ENCODE measurements at regions not wholly inside any gene's neighbourhood (a gene's known extent, or its start where the extent isn't known, plus 50 kb on each side); places are given as distances from the start of the nearest gene placed in this dataset.
"Not testable (repeated sequence)": the region's sequence is repeated elsewhere in the genome, so short reads cannot be mapped to it uniquely, and the experiment has no call there.

DNA sequence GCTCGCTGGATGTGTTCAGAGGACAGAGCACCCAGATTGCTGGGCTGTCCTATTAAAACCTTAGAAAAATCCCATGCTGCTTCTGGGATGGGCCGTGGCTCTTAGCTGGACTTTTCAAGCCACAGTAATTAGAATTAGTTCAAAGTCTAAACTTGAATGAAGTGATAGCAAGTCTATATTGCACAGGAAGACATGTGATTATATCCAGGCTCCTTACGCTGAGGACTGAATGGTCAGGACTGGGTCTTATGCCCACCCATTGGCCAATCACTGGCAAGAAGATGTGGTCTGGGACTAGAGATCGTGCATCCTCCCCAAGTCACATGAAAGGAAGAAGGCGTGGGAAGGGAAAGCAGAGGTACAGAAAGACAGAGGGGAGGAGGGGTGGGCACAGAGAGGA lies 227.6 kb downstream of the FAM43A start:
- H3K4me3 ChIP-seq (ENCODE audit: low read depth, low read length) = no peak overlapping the region
- TF ChIP-seq, protein P1, sequence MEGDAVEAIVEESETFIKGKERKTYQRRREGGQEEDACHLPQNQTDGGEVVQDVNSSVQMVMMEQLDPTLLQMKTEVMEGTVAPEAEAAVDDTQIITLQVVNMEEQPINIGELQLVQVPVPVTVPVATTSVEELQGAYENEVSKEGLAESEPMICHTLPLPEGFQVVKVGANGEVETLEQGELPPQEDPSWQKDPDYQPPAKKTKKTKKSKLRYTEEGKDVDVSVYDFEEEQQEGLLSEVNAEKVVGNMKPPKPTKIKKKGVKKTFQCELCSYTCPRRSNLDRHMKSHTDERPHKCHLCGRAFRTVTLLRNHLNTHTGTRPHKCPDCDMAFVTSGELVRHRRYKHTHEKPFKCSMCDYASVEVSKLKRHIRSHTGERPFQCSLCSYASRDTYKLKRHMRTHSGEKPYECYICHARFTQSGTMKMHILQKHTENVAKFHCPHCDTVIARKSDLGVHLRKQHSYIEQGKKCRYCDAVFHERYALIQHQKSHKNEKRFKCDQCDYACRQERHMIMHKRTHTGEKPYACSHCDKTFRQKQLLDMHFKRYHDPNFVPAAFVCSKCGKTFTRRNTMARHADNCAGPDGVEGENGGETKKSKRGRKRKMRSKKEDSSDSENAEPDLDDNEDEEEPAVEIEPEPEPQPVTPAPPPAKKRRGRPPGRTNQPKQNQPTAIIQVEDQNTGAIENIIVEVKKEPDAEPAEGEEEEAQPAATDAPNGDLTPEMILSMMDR (IDR thresholded peaks at IDR 0.05; ENCODE audit: low read depth, low read length) = no peak

DNA sequence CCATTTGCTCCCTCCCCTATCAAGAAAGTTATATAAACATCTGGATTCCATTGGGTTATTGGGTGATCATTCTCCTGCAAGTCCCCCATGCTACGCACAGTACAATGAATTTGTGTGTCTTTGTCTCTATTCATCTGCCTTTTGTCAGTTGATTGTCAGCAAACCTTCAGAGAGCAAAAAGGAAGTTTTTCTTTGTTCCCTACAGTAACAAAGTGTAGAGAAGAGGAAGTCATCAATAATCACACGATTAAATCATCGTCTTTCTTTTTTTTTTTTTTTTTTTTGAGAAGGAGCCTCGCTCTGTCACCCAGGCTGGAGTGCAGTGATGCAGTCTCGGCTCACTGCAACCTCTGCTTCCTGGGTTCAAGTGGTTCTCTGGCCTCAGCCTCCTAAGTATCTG lies 239.2 kb downstream of the FAM43A start:
- not testable (repeated sequence) for H3K4me3 ChIP-seq (ENCODE audit: low read depth, low read length)

DNA sequence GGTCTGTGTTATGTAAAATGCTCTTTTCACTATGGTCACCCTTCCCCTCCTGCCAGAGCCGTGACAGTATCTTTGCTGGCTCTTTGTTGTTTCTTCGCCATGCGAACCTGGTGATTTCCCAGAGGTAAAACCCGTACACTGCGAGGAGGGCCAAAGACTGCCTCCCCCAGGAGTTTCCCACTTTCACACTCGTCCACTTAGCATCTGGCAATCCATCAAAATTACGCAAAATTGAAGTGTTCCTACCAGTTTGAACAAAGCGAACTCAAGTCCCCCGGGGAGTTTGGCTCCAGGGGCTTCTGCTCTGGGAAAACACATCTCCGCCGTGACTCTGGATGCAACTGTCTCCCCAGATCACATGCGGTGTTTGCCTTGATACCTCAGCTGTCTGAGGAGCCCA lies 239.9 kb downstream of the FAM43A start:
- TF ChIP-seq, protein P1 (IDR thresholded peaks at IDR 0.05; ENCODE audit: low read depth, low read length) = no peak
- H3K4me3 ChIP-seq (ENCODE audit: low read depth, low read length) = no peak overlapping the region

DNA sequence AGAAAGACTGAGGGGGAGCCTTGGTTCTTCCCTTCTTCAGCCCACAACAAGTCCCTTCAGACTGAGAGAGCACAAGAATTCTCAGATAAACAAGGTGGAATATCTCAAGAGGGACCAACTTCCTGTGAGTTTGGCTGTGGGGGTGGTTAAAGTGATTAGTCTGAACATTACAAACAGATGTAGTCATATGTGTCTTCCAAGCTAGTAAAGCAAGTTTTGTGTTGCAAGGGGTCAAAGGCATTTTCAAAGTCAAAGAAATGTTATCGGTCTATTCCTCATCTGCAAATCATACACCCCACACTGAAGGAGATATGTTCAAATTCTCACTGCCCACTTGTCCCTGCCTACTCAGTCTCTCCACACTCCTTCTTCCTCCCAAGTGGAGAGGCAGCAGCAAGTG lies 242.5 kb downstream of the FAM43A start:
- TF ChIP-seq, protein P1 (IDR thresholded peaks at IDR 0.05; ENCODE audit: low read depth, low read length) = no peak
- no peak overlapping the region for H3K4me3 ChIP-seq (ENCODE audit: low read depth, low read length)

DNA sequence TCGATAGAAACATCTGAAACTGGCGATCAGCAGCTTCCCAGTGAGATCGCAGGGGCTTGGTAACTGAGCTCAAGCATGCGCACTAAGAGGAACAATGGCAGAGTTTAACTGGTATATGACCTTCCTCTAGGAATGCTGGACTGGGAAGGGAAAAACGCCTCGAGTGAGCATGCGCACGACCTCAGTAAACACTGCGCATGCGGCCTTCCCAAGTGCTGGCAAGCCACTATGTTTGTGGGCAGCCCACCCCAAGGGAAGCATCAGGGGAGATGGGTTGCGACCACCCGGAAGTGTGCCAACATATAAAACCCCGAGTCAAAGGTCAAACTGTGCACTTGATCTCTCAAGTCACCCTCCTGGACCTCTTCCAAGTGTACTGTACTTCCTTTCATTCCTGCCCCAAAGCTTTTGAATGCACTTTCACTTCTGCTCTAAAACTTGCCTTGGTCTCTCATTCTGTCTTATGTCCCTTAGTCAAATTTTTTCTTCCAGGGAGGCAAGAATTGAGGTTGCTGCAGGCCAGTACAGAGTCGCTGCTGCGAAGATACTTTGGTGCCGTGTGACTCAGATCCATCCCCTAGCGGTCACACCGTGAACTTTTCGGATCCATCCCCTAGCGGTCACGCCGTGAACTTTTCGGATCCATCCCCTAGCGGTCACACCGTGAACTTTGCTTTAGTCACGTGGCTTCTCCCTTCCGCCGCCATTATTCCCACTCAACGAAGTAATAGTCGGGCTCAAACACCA lies 243.3 kb downstream of the FAM43A start:
- H3K4me3 ChIP-seq (ENCODE audit: low read depth, low read length) = no peak overlapping the region
- TF ChIP-seq, protein P1 (IDR thresholded peaks at IDR 0.05; ENCODE audit: low read depth, low read length) = no peak

DNA sequence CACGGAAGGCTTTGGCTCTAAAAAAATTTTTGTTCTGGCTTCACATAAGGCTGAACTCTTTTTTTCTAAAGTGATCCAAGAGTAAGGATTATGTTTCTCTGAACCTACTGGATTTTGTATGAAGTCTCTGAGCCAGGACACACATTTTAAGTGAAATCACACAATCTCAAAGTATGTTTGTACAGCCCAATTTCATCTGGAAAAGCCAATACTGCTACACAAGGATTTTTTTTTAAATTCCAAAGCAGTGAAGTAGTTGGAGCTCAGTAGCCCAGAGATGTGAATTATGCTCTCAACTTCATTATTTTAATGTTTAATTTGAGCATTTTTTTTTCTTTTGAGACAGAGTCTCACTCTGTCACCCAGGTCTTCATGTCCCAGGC lies 243.9 kb downstream of the FAM43A start:
- TF ChIP-seq, protein P1 (IDR thresholded peaks at IDR 0.05; ENCODE audit: low read depth, low read length) = no peak
- no peak overlapping the region for H3K4me3 ChIP-seq (ENCODE audit: low read depth, low read length)

DNA sequence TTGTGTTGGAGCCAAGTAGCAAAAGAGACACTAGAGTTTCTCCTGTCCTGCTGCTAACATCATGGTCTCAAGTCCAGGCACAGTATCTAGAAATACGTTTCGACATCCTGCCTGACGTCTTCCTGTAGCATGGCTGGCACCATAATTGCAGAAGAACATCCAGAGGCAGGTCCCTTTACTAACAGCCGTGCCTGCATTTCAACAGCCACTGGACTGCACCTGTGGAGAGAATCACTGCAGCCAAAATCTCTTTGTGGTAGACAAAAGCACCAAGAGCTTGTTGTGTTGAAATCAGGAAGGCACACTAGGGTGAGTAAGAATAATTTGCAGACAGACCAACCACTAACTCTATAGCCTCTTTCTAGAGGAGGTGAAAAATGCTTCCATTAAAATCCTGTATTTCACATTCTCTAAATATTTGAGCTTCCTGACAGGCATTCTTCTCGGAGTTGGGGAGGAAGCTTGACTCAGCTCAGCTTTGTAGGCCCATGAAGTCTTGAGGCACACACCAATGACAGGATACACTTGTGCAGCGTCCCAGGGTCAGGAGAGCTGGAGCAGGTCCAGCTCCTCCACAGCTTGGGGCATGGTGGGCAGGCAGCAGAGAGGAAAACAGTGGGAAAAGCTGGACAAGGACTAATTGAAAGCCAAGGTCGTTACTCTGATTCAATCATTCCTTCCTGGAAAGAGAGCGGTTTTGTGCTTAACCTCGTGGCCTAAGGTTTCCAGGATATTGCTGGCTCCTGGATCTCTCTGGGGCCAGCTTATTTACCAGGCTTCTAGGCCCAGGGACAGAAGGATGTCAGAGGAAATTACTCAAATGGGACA lies 244.9 kb downstream of the FAM43A start:
- TF ChIP-seq, protein P1 (IDR thresholded peaks at IDR 0.05; ENCODE audit: low read depth, low read length) = no peak
- no peak overlapping the region for H3K4me3 ChIP-seq (ENCODE audit: low read depth, low read length)
